K562 (cell line): ENCODE measurements at regions not wholly inside any gene's neighbourhood (a gene's known extent, or its start where the extent isn't known, plus 50 kb on each side); places are given as distances from the start of the nearest gene placed in this dataset.

Experiments
- CTCF ChIP-seq, 3 experiments: IDR thresholded peaks in 2 of 3; conservative IDR thresholded peaks in 1 of 3; 2 replicates each; pipeline ENCODE4 v1.5.1; 2011 to 2012; ENCODE audit warnings: low read length in 3 of 3, mild to moderate bottlenecking in 3 of 3, control low read depth in 2 of 3, improper control_type of control experiment in 1 of 3, inconsistent platforms in 1 of 3, low read depth in 1 of 3, mixed read lengths in 1 of 3, moderate library complexity in 1 of 3; ENCODE audit not compliant: insufficient read depth in 2 of 3
- CUX1 ChIP-seq: fragments of 200-800 bp; sonication (Bioruptor generic); IDR thresholded peaks from 2 replicates; pipeline ENCODE4 v1.6.1; 2016; ENCODE audit warnings: missing genetic modification characterization, missing compliant biosample characterization
- FOXK1 ChIP-seq: sonication (generic); formaldehyde crosslinking; IDR thresholded peaks from 2 replicates; pipeline ENCODE4 v1.8.0; 2022; ENCODE audit warnings: missing genetic modification reagents, mild to moderate bottlenecking, borderline replicate concordance
- MTA1 ChIP-seq: fragments of 450-650 bp; IDR thresholded peaks from 2 replicates; pipeline ENCODE4 v1.6.1; 2017; ENCODE audit warnings: borderline replicate concordance
- RAD21 ChIP-seq, 2 experiments: fragments of 250-450 bp in 1 of 2; fragments of 450-650 bp in 1 of 2; sonication (Bioruptor Pico) in 1 of 2; formaldehyde crosslinking in 1 of 2; IDR thresholded peaks in 1 of 2; conservative IDR thresholded peaks in 1 of 2; 2 replicates each; pipeline versions ENCODE4 v1.4.0 to v1.8.0; 2020 to 2022; ENCODE audit warnings: mild to moderate bottlenecking in 2 of 2, moderate library complexity in 1 of 2

- TF ChIP-seq RAD21 (CRISPR knock-in tag; conservative IDR thresholded peaks at IDR 0.05 in 1 of 2, IDR thresholded peaks at IDR 0.05 in 1 of 2) (no peak), FOXK1 (CRISPR knock-in tag) (no peak), MTA1 (no peak), CUX1 (CRISPR knock-in tag) (no peak), CTCF (IDR thresholded peaks at IDR 0.05 in 2 of 3, conservative IDR thresholded peaks at IDR 0.05 in 1 of 3; ENCODE audit: insufficient read depth in 2 of 3, low read depth in 1 of 3, low read length in 3 of 3) (no peak)
These were observed 100.5 kb downstream of the SCG2 start for GRCh38 chr2:223501641-223502040.
